HEK293 (cell line): ENCODE measurements at regions not wholly inside any gene's neighbourhood (a gene's known extent, or its start where the extent isn't known, plus 50 kb on each side); places are given as distances from the start of the nearest gene placed in this dataset.

Source experiments
- CTCF ChIP-seq: fragments of 450-650 bp; formaldehyde crosslinking; IDR thresholded peaks from 2 replicates; pipeline ENCODE4 v1.5.1; 2016; ENCODE audit warnings: missing biosample characterization, missing genetic modification characterization
- REST ChIP-seq: fragments of 450-650 bp; formaldehyde crosslinking; IDR thresholded peaks from 2 replicates; pipeline ENCODE4 v1.5.1; 2016; ENCODE audit warnings: missing biosample characterization, missing genetic modification characterization
- ZNF19 ChIP-seq: fragments of 450-650 bp; formaldehyde crosslinking; IDR thresholded peaks from 2 replicates; pipeline ENCODE4; 2016; ENCODE audit warnings: missing biosample characterization, missing genetic modification characterization, low read depth
- ZNF513 ChIP-seq: fragments of 450-650 bp; IDR thresholded peaks from 2 replicates; pipeline ENCODE4 v1.5.1; 2018; ENCODE audit warnings: missing biosample characterization, missing genetic modification characterization
- ZNF639 ChIP-seq: fragments of 450-650 bp; formaldehyde crosslinking; IDR thresholded peaks from 2 replicates; pipeline ENCODE4 v1.5.1; 2016; ENCODE audit warnings: missing biosample characterization, missing genetic modification characterization
- ZNF837 ChIP-seq: fragments of 450-650 bp; formaldehyde crosslinking; IDR thresholded peaks from 2 replicates; pipeline ENCODE4 v1.5.1; 2016; ENCODE audit warnings: missing biosample characterization, missing genetic modification characterization

- no peak for TF ChIP-seq ZNF19 (tag by site-specific recombination)
- no peak for TF ChIP-seq ZNF837 (tag by site-specific recombination)
- no peak for TF ChIP-seq CTCF (tag by site-specific recombination)
- no peak for TF ChIP-seq REST
- no peak for TF ChIP-seq ZNF639 (tag by site-specific recombination)
- no peak for TF ChIP-seq ZNF513 (tag by site-specific recombination)
Measured at GRCh38 chr2:129070663-129071062, 752.0 kb upstream of the HS6ST1 start.
